ENCODE measurements at regions not wholly inside any gene's neighbourhood (a gene's known extent, or its start where the extent isn't known, plus 50 kb on each side); places are given as distances from the start of the nearest gene placed in this dataset.

DNA sequence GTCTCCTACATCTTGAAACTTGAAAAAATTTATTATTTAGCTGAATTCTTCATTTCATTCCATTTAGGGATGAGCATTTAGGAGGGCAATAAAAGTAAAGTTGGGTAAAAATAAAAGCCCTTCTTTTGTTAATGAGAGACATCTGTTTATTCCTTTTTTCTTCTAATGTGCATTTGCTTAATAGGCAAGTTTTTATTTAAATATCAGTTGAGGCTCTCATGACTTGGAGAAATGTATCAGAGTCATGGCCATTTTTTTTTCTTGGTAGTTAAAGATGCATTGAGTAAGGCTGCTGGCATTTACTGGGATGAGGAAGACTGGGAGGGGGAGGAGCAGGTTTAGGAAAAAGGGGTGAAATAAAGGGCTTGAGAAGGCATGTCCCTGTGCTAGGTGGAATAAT is 609.9 kb upstream of the TMEM132C start:
- H3K56ac ChIP-seq (ENCODE audit: insufficient read length, low read depth, low read length): no peak overlapping the region
- no peak overlapping the region for H2BK12ac ChIP-seq (ENCODE audit: insufficient read length, low read depth, low read length)
- H2BK120ac ChIP-seq (ENCODE audit: low read depth, low read length, poor library complexity, severe bottlenecking): no peak overlapping the region
- H3K9me3 ChIP-seq (ENCODE audit: control insufficient read depth, low read depth, low read length): no peaks in the 10 kb centered on the region
- no peak for DNase-seq
- no peak overlapping the region for H3K18ac ChIP-seq (ENCODE audit: insufficient read length, low read depth, low read length)
- no peak overlapping the region for H3K27ac ChIP-seq (ENCODE audit: insufficient read length, low read depth, low read length)
- H3K4ac ChIP-seq (ENCODE audit: low read depth, low read length): no peak overlapping the region
- H3K27ac Mint-ChIP-seq: no peak overlapping the region
- no peak overlapping the region for H3K4me2 ChIP-seq (ENCODE audit: insufficient read depth, insufficient read length, low read length)
- H4K91ac ChIP-seq (ENCODE audit: insufficient read length, low read depth, low read length): no peak overlapping the region
- no peak overlapping the region for H3K23ac ChIP-seq (ENCODE audit: insufficient read length, low read depth, low read length)
- H3K4me3 Mint-ChIP-seq: no peak overlapping the region
- TF ChIP-seq, protein P1, sequence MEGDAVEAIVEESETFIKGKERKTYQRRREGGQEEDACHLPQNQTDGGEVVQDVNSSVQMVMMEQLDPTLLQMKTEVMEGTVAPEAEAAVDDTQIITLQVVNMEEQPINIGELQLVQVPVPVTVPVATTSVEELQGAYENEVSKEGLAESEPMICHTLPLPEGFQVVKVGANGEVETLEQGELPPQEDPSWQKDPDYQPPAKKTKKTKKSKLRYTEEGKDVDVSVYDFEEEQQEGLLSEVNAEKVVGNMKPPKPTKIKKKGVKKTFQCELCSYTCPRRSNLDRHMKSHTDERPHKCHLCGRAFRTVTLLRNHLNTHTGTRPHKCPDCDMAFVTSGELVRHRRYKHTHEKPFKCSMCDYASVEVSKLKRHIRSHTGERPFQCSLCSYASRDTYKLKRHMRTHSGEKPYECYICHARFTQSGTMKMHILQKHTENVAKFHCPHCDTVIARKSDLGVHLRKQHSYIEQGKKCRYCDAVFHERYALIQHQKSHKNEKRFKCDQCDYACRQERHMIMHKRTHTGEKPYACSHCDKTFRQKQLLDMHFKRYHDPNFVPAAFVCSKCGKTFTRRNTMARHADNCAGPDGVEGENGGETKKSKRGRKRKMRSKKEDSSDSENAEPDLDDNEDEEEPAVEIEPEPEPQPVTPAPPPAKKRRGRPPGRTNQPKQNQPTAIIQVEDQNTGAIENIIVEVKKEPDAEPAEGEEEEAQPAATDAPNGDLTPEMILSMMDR (conservative IDR thresholded peaks at IDR 0.05): no peak
- no peak overlapping the region for H2AFZ ChIP-seq (ENCODE audit: low read length)
- H3K79me1 ChIP-seq (ENCODE audit: insufficient read depth, low read depth, low read length, poor library complexity, severe bottlenecking): no peaks in the 10 kb centered on the region
- H2BK5ac ChIP-seq (ENCODE audit: insufficient read length, low read length): no peak overlapping the region
- H3K79me2 ChIP-seq (ENCODE audit: insufficient read depth, low read length): no peaks in the 10 kb centered on the region
- no peak overlapping the region for H4K8ac ChIP-seq (replicated peaks; ENCODE audit: insufficient read length, low read depth, low read length)
- H3K4me1 ChIP-seq (ENCODE audit: insufficient read depth, low read length): no peaks in the 10 kb centered on the region; the same call in 1 of the 2 replicates
- H4K5ac ChIP-seq (ENCODE audit: insufficient read length, low read depth, low read length): no peak overlapping the region
- no peak overlapping the region for H3K9ac ChIP-seq (ENCODE audit: extremely low read depth, insufficient read length, low read length)
- no peak overlapping the region for H2BK15ac ChIP-seq (ENCODE audit: low read depth, low read length)
- no peaks in the 10 kb centered on the region for H3K23me2 ChIP-seq (ENCODE audit: insufficient read length, low read depth, low read length, poor library complexity, severe bottlenecking)
- no peak overlapping the region for H3T11ph ChIP-seq (ENCODE audit: low read length)
- no peaks in the 10 kb centered on the region for H4K20me1 ChIP-seq (ENCODE audit: control insufficient read depth, insufficient read depth, insufficient read length)
- H3K36me3 Mint-ChIP-seq (ENCODE audit: insufficient read depth in 1 of 3, low read depth in 3 of 3): 0 out of 7 replicates have a peak, but pooled peaks cover 0 to 5% (median 0%) of the 10 kb centered on the region in 3 experiments
- no peak overlapping the region for H2AK5ac ChIP-seq (ENCODE audit: insufficient read length, low read length)
- peaks cover 7 to 13% of the 10 kb centered on the region in 2 experiments for H3K4me1 Mint-ChIP-seq
- no peak overlapping the region for H3K14ac ChIP-seq (ENCODE audit: insufficient read depth, low read length)
- no peak overlapping the region for H2BK20ac ChIP-seq (ENCODE audit: low read depth, low read length, poor library complexity, severe bottlenecking)
- peaks cover 1% of the 10 kb centered on the region; the same call in 1 of the 2 replicates for H3K27me3 Mint-ChIP-seq (ENCODE audit: low read depth)
- H3K9me3 Mint-ChIP-seq: peaks cover 0 to 2% of the 10 kb centered on the region in 2 experiments; a peak in 2 of 5 replicates
- H3K27me3 ChIP-seq (ENCODE audit: insufficient read depth, low read length): no peaks in the 10 kb centered on the region

Data from H9 (cell line).